NB4 (cell line): ENCODE measurements at regions not wholly inside any gene's neighbourhood (a gene's known extent, or its start where the extent isn't known, plus 50 kb on each side); places are given as distances from the start of the nearest gene placed in this dataset.

ENCODE experiments used
- DNase-seq: peaks from one replicate; pipeline ENCODE4 v3.0.0; 2010; ENCODE audit warnings: low read depth
- H3K4me3 ChIP-seq: one replicate; pipeline ENCODE4 v1.5.1; 2011; ENCODE audit warnings: mild to moderate bottlenecking, low read depth, low read length, moderate library complexity
- CTCF ChIP-seq: IDR thresholded peaks from one replicate; pipeline ENCODE4 v1.5.1; 2012; ENCODE audit warnings: low read depth, low read length
- MAX ChIP-seq: IDR thresholded peaks from 2 replicates; pipeline ENCODE4 v1.6.1; 2011; ENCODE audit warnings: low read depth, low read length
- MYC ChIP-seq: IDR thresholded peaks from 2 replicates; pipeline ENCODE4 v1.6.1; 2011; ENCODE audit warnings: low read depth, low read length
- POLR2A ChIP-seq: IDR thresholded peaks from 2 replicates; pipeline ENCODE4 v1.6.1; 2011; ENCODE audit warnings: mild to moderate bottlenecking; ENCODE audit not compliant: insufficient read length; ENCODE audit errors: extremely low read depth

- TF ChIP-seq MYC = no peak
- TF ChIP-seq CTCF = no peak
- TF ChIP-seq MAX = no peak
- TF ChIP-seq POLR2A = no peak
- no peak for DNase-seq
- no peak overlapping the region for H3K4me3 ChIP-seq
Observed at GRCh38 chr12:3987571-3987970, 114.4 kb upstream of the PARP11 start.

GRCh38 chr12:3980504-3981272, 107.5 kb upstream of the PARP11 start:
- no peak for TF ChIP-seq MAX
- no peak for TF ChIP-seq CTCF
- no peak for TF ChIP-seq MYC
- TF ChIP-seq POLR2A = no peak
- no peak for DNase-seq
- no peak overlapping the region for H3K4me3 ChIP-seq

GRCh38 chr12:3977621-3978020, 104.4 kb upstream of the PARP11 start:
- TF ChIP-seq MAX (no peak), POLR2A (no peak), MYC (no peak), CTCF (no peak)
- no peak overlapping the region for H3K4me3 ChIP-seq
- DNase-seq = no peak

GRCh38 chr12:3976351-3976938, 103.2 kb upstream of the PARP11 start:
- no peak overlapping the region for H3K4me3 ChIP-seq
- no peak for DNase-seq
- no peak for TF ChIP-seq MYC
- TF ChIP-seq MAX = no peak
- TF ChIP-seq CTCF = no peak
- no peak for TF ChIP-seq POLR2A

GRCh38 chr12:3975652-3976051, 102.5 kb upstream of the PARP11 start:
- TF ChIP-seq CTCF (no peak), POLR2A (no peak), MAX (no peak), MYC (no peak)
- no peak overlapping the region for H3K4me3 ChIP-seq
- DNase-seq = no peak
